Spinal cord (tissue), 9 donors: ENCODE measurements at regions not wholly inside any gene's neighbourhood (a gene's known extent, or its start where the extent isn't known, plus 50 kb on each side); places are given as distances from the start of the nearest gene placed in this dataset.

Experiments
- DNase-seq, 6 donors: peaks; one replicate each; pipeline versions ENCODE4 v3.0.0 to v3.0.0-alpha.2; 2013 to 2015; ENCODE audit warnings: low spot score in 6 of 6, low read depth in 4 of 6
- H3K27ac ChIP-seq: one replicate; pipeline ENCODE4 v1.5.1; 2013; ENCODE audit warnings: low read depth, low read length, control low read depth
- H3K27me3 ChIP-seq: one replicate; pipeline ENCODE4 v1.6.1; 2013; ENCODE audit warnings: low read length; ENCODE audit not compliant: control insufficient read depth, insufficient read depth
- H3K36me3 ChIP-seq: one replicate; pipeline ENCODE4 v1.6.1; 2013; ENCODE audit warnings: low read length; ENCODE audit not compliant: control insufficient read depth, insufficient read depth
- H3K4me1 ChIP-seq: one replicate; pipeline ENCODE4 v1.6.1; 2013; ENCODE audit warnings: low read length; ENCODE audit not compliant: control insufficient read depth, insufficient read depth
- H3K4me3 ChIP-seq: one replicate; pipeline ENCODE4 v1.5.1; 2013; ENCODE audit warnings: low read depth, low read length, control low read depth
- H3K9me3 ChIP-seq: one replicate; pipeline ENCODE4 v1.6.1; 2013; ENCODE audit warnings: low read length; ENCODE audit not compliant: control insufficient read depth, insufficient read depth
- WGBS: methylation state at CpG from one replicate; pipeline ENCODE4 v1.1.5; 2013; ENCODE audit warnings: missing lambda C conversion rate; ENCODE audit not compliant: insufficient coverage; 5-methylcytosine and 5-hydroxymethylcytosine counted together
- donor health status: healthy.

- 84% methylated on average over 13 of the region's 13 CpGs for WGBS
- no peaks in the 10 kb centered on the region for H3K36me3 ChIP-seq
- H3K9me3 ChIP-seq = no peaks in the 10 kb centered on the region
- peak overlapping the region; percentile 40 for H3K27ac ChIP-seq
- no peak overlapping the region for H3K4me3 ChIP-seq
- H3K27me3 ChIP-seq = no peaks in the 10 kb centered on the region
- DNase-seq = no peak
- peaks cover 70% of the 10 kb centered on the region for H3K4me1 ChIP-seq
These were observed 105.2 kb upstream of the ADRA2C start for GRCh38 chr4:3660928-3661515.

DNA sequence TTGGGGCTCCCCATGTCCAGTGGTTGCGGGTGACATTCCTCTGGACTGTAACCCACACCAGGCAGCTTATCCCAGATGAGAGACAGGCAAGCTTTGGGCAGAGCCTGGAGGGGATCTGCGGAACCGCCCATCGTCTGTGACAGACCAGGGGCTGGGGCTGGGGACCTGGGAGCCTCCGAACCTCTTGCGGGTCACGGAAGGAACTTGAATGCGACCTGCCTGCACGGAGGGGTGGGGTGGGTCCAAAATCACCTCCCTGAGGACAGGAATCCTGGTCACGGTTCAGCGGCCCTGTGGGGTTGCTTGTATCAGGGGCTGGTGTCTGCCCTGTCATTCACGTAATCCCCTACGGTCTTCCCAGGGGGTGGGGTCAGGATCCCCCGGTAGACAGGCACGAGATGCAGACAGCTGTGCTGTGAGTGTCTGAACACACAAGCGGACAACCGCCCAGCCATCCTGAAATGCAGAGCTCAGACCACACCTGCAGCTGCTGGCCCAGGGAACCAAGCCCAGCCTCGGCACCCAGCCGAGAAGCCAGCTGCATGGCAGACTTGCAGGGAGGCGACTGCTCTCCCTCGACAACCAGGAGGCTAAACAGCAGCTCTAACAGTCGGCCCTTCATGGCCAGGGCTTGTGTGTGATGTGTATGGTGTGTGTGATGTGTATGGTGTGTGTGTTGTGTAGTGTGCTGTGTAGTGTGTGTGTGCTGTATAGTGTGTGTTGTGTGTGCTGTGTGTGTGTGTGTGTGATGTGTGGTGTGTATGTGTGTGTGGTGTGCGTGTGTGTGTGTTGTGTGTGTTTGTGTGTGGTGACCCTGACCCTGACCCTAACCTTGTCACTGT is 105.9 kb upstream of the ADRA2C start:
- DNase-seq = peak in 4 of 6 donors; percentile 54 to 87 (median 68)
- H3K4me1 ChIP-seq = peaks cover 76% of the 10 kb centered on the region
- peak overlapping the region; percentile 40 for H3K27ac ChIP-seq
- H3K27me3 ChIP-seq = no peaks in the 10 kb centered on the region
- H3K36me3 ChIP-seq = no peaks in the 10 kb centered on the region
- no peaks in the 10 kb centered on the region for H3K9me3 ChIP-seq
- no peak overlapping the region for H3K4me3 ChIP-seq
- WGBS = 47% methylated on average over 23 of the region's 23 CpGs

GRCh38 chr4:3659131-3659530 is 107.1 kb upstream of the ADRA2C start:
- peak in 1 of 6 donors; percentile 32 for DNase-seq
- Histone ChIP-seq H3K36me3 (no peaks in the 10 kb centered on the region), H3K27ac (no peak overlapping the region), H3K9me3 (no peaks in the 10 kb centered on the region), H3K4me1 (peaks cover 70% of the 10 kb centered on the region), H3K4me3 (no peak overlapping the region), H3K27me3 (no peaks in the 10 kb centered on the region)
- 76% methylated on average over 9 of the region's 9 CpGs for WGBS

GRCh38 chr4:3658530-3658913 is 107.7 kb upstream of the ADRA2C start:
- 29% methylated on average over 12 of the region's 12 CpGs for WGBS
- H3K36me3 ChIP-seq = no peaks in the 10 kb centered on the region
- no peak overlapping the region for H3K4me3 ChIP-seq
- no peak overlapping the region for H3K27ac ChIP-seq
- no peaks in the 10 kb centered on the region for H3K27me3 ChIP-seq
- no peaks in the 10 kb centered on the region for H3K9me3 ChIP-seq
- peak in 2 of 6 donors; percentile 43 to 72 for DNase-seq
- H3K4me1 ChIP-seq = peaks cover 64% of the 10 kb centered on the region

DNA sequence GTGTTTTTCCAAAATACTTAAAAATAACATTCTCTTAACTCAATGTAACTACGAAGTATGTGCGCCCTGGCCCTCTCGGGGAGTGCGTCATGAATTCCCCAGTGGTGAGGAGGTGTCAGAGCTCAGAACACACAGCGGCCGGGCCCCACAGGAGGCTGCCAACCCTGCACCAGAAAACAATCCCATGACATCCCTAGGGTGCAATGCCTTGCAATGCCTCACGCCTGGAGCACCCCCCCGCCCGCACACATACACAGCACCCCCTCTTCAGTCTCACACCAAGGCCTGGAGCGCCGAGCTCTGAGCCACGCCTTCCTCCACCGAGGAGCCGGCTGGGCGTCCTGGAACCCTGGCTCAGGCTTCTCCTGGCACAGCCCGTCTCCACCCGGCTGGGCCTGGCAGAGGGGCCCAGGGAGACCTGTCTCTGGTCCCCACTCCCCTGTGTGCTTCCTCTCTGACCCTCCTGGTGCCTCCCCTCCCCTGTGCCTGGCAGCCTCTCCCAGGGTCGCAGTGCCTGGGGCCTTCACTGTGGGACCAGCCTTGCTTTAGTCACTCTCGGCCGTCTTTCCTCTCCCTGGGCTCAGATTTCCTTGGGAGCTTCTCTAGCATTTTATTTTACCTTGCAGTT is 108.2 kb upstream of the ADRA2C start:
- peaks cover 63% of the 10 kb centered on the region for H3K4me1 ChIP-seq
- no peaks in the 10 kb centered on the region for H3K27me3 ChIP-seq
- no peak for DNase-seq
- WGBS = 54% methylated on average over 16 of the region's 20 CpGs
- peak overlapping the region; percentile 22 for H3K27ac ChIP-seq
- no peak overlapping the region for H3K4me3 ChIP-seq
- H3K36me3 ChIP-seq = no peaks in the 10 kb centered on the region
- no peaks in the 10 kb centered on the region for H3K9me3 ChIP-seq

DNA sequence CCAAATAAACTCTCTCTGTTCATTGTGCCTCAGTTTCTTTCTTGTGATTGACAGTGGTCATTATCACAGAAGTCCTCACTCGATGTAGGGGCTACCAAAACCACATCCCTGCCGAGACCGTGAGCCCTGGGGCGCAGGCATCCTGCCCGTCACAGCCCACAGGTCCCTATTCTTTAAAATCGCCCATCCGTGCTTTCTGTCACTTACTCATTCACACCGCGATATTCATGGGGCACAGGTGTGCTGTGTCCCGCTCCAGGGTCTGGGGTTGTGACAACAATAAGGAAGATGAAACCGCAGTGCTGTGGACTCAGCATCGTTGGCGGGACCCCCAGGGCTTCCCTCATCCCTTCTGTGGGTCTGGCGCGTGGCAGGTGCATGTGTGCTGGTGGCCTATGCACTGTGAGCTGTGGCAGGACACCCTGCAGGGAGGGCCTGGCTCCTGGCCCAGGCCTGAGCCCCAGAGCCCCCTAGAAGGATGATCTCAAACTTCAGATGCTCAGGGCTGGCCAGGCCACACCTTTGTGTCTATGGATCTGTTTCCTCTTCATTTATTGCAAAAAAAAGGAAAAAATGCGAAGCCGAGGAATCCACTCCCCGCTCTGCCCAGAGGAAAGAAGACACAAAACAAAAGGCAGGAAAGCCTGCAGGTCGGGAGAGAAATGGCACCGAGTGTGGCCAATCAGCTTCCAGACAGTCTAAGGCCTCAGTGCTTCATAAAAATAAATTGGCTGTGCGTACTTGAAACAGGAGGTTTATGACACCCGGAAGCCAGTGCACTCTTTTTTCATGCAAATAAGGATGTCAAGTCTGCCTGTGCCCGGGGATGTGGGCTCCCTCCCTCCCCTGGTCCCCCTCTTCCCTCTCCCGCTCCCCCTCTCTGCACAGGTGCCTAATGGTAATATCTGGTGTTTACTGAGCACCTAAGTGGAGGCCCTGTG is 109.5 kb upstream of the ADRA2C start:
- Histone ChIP-seq H3K4me1 (peaks cover 76% of the 10 kb centered on the region), H3K4me3 (no peak overlapping the region), H3K27ac (no peak overlapping the region), H3K27me3 (no peaks in the 10 kb centered on the region), H3K36me3 (no peaks in the 10 kb centered on the region), H3K9me3 (no peaks in the 10 kb centered on the region)
- DNase-seq = peak in 2 of 6 donors; percentile 51 to 82
- 53% methylated on average over 19 of the region's 24 CpGs for WGBS

DNA sequence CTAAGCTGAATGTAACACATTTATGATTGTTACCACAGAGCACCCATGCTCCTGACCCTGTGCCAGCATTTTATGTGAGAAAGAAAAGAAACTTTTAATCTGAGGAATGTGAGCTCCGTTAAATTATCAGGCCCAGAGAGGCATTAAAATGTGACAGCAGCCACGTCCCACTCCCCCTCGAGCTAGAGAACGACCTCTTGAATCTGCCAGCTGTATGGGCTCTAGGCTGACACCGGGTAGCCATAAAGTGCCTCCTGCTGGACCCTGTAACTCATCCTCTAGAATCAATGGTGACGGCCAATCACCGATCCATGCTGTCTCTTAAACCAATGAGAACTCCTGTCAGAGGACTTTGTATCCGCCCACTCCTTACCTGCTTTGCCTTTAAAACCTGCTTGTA is 110.2 kb upstream of the ADRA2C start:
- Histone ChIP-seq H3K9me3 (no peaks in the 10 kb centered on the region), H3K27me3 (no peaks in the 10 kb centered on the region), H3K4me3 (no peak overlapping the region), H3K27ac (no peak overlapping the region), H3K4me1 (peaks cover 73% of the 10 kb centered on the region), H3K36me3 (no peaks in the 10 kb centered on the region)
- DNase-seq = peak in 1 of 6 donors; percentile 84
- 46% methylated on average over 8 of the region's 8 CpGs for WGBS

GRCh38 chr4:3655485-3655884 is 110.7 kb upstream of the ADRA2C start:
- Histone ChIP-seq H3K36me3 (no peaks in the 10 kb centered on the region), H3K9me3 (no peaks in the 10 kb centered on the region), H3K4me3 (no peak overlapping the region), H3K4me1 (peaks cover 69% of the 10 kb centered on the region), H3K27me3 (no peaks in the 10 kb centered on the region), H3K27ac (no peak overlapping the region)
- WGBS = 54% methylated on average over 7 of the region's 9 CpGs
- DNase-seq = no peak
